HG02610 (cell line): ENCODE measurements at regions not wholly inside any gene's neighbourhood (a gene's known extent, or its start where the extent isn't known, plus 50 kb on each side); places are given as distances from the start of the nearest gene placed in this dataset.

Experiments used
- ATAC-seq: cut with Tn5 transposase; IDR thresholded peaks from one replicate; pipeline ENCODE4 v1.9.1; 2021; ENCODE audit warnings: mild to moderate bottlenecking, moderate library complexity; ENCODE audit not compliant: unreplicated experiment

GRCh38 chr1:114232691-114233090, 79.0 kb upstream of the SYT6 start:
- ATAC-seq, result no peak

GRCh38 chr1:114231301-114231700, 77.6 kb upstream of the SYT6 start:
- no peak for ATAC-seq

GRCh38 chr1:114229368-114229767, 75.7 kb upstream of the SYT6 start:
- no peak for ATAC-seq

- ATAC-seq, result no peak
Observed at GRCh38 chr1:114227059-114227458, 73.4 kb upstream of the SYT6 start.

GRCh38 chr1:114224196-114224907, 70.7 kb upstream of the SYT6 start:
- no peak for ATAC-seq

- ATAC-seq, result no peak
Observed at GRCh38 chr1:114222920-114223319, 69.3 kb upstream of the SYT6 start.

- ATAC-seq, result no peak
Observed at GRCh38 chr1:114219172-114219868, 65.7 kb upstream of the SYT6 start.

GRCh38 chr1:114218361-114219171, 64.9 kb upstream of the SYT6 start:
- ATAC-seq, result no peak

GRCh38 chr1:114216431-114217173, 62.9 kb upstream of the SYT6 start:
- no peak for ATAC-seq

- ATAC-seq, result no peak
Observed at GRCh38 chr1:114215436-114215835, 61.8 kb upstream of the SYT6 start.

GRCh38 chr1:114214016-114214415, 60.3 kb upstream of the SYT6 start:
- ATAC-seq, result no peak

GRCh38 chr1:114209971-114210370, 56.3 kb upstream of the SYT6 start:
- no peak for ATAC-seq

- no peak for ATAC-seq
Observed at GRCh38 chr1:114208714-114209113, 55.0 kb upstream of the SYT6 start.

- ATAC-seq, result no peak
Observed at GRCh38 chr1:114208106-114208505, 54.4 kb upstream of the SYT6 start.

- no peak for ATAC-seq
Observed at GRCh38 chr1:114207635-114208034, 54.0 kb upstream of the SYT6 start.

GRCh38 chr1:114206392-114206791, 52.7 kb upstream of the SYT6 start:
- ATAC-seq, result no peak

- no peak for ATAC-seq
Observed at GRCh38 chr1:114203595-114204128, 50.0 kb upstream of the SYT6 start.
